Loucy (cell line): ENCODE measurements at regions not wholly inside any gene's neighbourhood (a gene's known extent, or its start where the extent isn't known, plus 50 kb on each side); places are given as distances from the start of the nearest gene placed in this dataset.
"Not testable (repeated sequence)": the region's sequence is repeated elsewhere in the genome, so short reads cannot be mapped to it uniquely, and the experiment has no call there.

Experiments
- EZH2phosphoT487 ChIP-seq: fragments of 200-600 bp; IDR thresholded peaks from 2 replicates; pipeline ENCODE4 v1.6.1; 2018; ENCODE audit warnings: antibody characterized with exemption, mild to moderate bottlenecking, moderate library complexity, borderline replicate concordance
- TF ChIP-seq, protein P1 (sequence below): fragments of 200-600 bp; sonication (generic); conservative IDR thresholded peaks from 2 replicates; pipeline ENCODE4 v1.5.1; 2014; ENCODE audit warnings: mild to moderate bottlenecking, antibody characterized with exemption, low read length

GRCh38 chr3:195664131-195664530, 56.6 kb upstream of the MUC20 start:
- TF ChIP-seq, protein P1, sequence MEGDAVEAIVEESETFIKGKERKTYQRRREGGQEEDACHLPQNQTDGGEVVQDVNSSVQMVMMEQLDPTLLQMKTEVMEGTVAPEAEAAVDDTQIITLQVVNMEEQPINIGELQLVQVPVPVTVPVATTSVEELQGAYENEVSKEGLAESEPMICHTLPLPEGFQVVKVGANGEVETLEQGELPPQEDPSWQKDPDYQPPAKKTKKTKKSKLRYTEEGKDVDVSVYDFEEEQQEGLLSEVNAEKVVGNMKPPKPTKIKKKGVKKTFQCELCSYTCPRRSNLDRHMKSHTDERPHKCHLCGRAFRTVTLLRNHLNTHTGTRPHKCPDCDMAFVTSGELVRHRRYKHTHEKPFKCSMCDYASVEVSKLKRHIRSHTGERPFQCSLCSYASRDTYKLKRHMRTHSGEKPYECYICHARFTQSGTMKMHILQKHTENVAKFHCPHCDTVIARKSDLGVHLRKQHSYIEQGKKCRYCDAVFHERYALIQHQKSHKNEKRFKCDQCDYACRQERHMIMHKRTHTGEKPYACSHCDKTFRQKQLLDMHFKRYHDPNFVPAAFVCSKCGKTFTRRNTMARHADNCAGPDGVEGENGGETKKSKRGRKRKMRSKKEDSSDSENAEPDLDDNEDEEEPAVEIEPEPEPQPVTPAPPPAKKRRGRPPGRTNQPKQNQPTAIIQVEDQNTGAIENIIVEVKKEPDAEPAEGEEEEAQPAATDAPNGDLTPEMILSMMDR = not testable (repeated sequence)
- not testable (repeated sequence) for TF ChIP-seq EZH2phosphoT487
